BLaER1 treated with 17β-estradiol and CSF1 and Interleukin-3, amounts not matched to agents 10 nM and 100 nM (cell line): ENCODE measurements at regions not wholly inside any gene's neighbourhood (a gene's known extent, or its start where the extent isn't known, plus 50 kb on each side); places are given as distances from the start of the nearest gene placed in this dataset.

Experiments
- H3K27ac ChIP-seq, 11 experiments: shearing (Covaris generic); formaldehyde crosslinking; 2 replicates each; pipeline ENCODE4 v1.8.1; 2022
- H3K27me3 ChIP-seq, 11 experiments: shearing (Covaris generic); formaldehyde crosslinking; 2 replicates each; pipeline ENCODE4 v1.8.1; 2022
- H3K36me3 ChIP-seq, 11 experiments: shearing (Covaris generic); formaldehyde crosslinking; 2 replicates each; pipeline ENCODE4 v1.8.1; 2022
- H3K4me1 ChIP-seq, 10 experiments: shearing (Covaris generic); formaldehyde crosslinking; 2 replicates each; pipeline ENCODE4 v1.8.1; 2022
- H3K4me2 ChIP-seq, 11 experiments: shearing (Covaris generic); formaldehyde crosslinking; 2 replicates each; pipeline ENCODE4 v1.8.1; 2022
- H3K4me3 ChIP-seq, 10 experiments: shearing (Covaris generic); formaldehyde crosslinking; 2 replicates each; pipeline ENCODE4 v1.8.1; 2022
- H3K9ac ChIP-seq, 11 experiments: shearing (Covaris generic); formaldehyde crosslinking; 2 replicates each; pipeline ENCODE4 v1.8.1; 2022
- H3K9me3 ChIP-seq, 11 experiments: shearing (Covaris generic); formaldehyde crosslinking; replicated peaks in 1 of 11; 2 replicates each; pipeline ENCODE4 v1.8.1; 2022
- H4K20me1 ChIP-seq, 11 experiments: shearing (Covaris generic); formaldehyde crosslinking; 2 replicates each; pipeline ENCODE4 v1.8.1; 2022
- Cebpa-rat ChIP-seq, 11 experiments: shearing (Covaris generic); IDR thresholded peaks; 2 replicates each; pipeline ENCODE4 v1.8.1; 2022

- H3K9me3 ChIP-seq: peaks cover 9 to 17% (median 12%) of the 10 kb centered on the region in 11 experiments; a peak in 19 of 22 replicates
- no peaks in the 10 kb centered on the region for H3K4me1 ChIP-seq
- no peak overlapping the region for H3K9ac ChIP-seq
- no peak overlapping the region for H3K4me3 ChIP-seq
- no peaks in the 10 kb centered on the region for H3K27me3 ChIP-seq
- H3K4me2 ChIP-seq: no peak overlapping the region
- H3K36me3 ChIP-seq: no peaks in the 10 kb centered on the region
- H3K27ac ChIP-seq: no peak overlapping the region
- no peak for TF ChIP-seq Cebpa-rat (IDR thresholded peaks at IDR 0.05)
- H4K20me1 ChIP-seq: no peaks in the 10 kb centered on the region
These were observed 116.8 kb downstream of the BUD13 start for GRCh38 chr11:116656011-116656410.

- H3K27ac ChIP-seq: no peak overlapping the region
- H3K9me3 ChIP-seq: peaks cover 9 to 17% (median 12%) of the 10 kb centered on the region in 11 experiments; a peak in 19 of 22 replicates
- TF ChIP-seq Cebpa-rat (IDR thresholded peaks at IDR 0.05): no peak
- H3K4me3 ChIP-seq: no peak overlapping the region
- no peak overlapping the region for H3K9ac ChIP-seq
- H4K20me1 ChIP-seq: no peaks in the 10 kb centered on the region
- no peaks in the 10 kb centered on the region for H3K36me3 ChIP-seq
- H3K27me3 ChIP-seq: no peaks in the 10 kb centered on the region
- H3K4me2 ChIP-seq: no peak overlapping the region
- no peaks in the 10 kb centered on the region for H3K4me1 ChIP-seq
These were observed 118.3 kb downstream of the BUD13 start for GRCh38 chr11:116654526-116654925.

- Histone ChIP-seq H3K27ac (no peak overlapping the region), H3K36me3 (no peaks in the 10 kb centered on the region), H3K4me1 (no peaks in the 10 kb centered on the region), H3K4me2 (no peak overlapping the region), H4K20me1 (no peaks in the 10 kb centered on the region), H3K9me3 (peaks cover 9 to 17% (median 12%) of the 10 kb centered on the region in 11 experiments; a peak in 19 of 22 replicates), H3K9ac (no peak overlapping the region), H3K4me3 (no peak overlapping the region), H3K27me3 (no peaks in the 10 kb centered on the region)
- no peak for TF ChIP-seq Cebpa-rat (IDR thresholded peaks at IDR 0.05)
These were observed 119.6 kb downstream of the BUD13 start for GRCh38 chr11:116653206-116653605.

- Histone ChIP-seq H3K4me2 (no peak overlapping the region), H3K27me3 (no peaks in the 10 kb centered on the region), H3K9ac (no peak overlapping the region)
These were observed 121.0 kb downstream of the BUD13 start for GRCh38 chr11:116651737-116652237.

GRCh38 chr11:116651098-116651736 lies 121.6 kb downstream of the BUD13 start:
- H3K36me3 ChIP-seq: no peaks in the 10 kb centered on the region
- no peaks in the 10 kb centered on the region for H3K27me3 ChIP-seq
- H4K20me1 ChIP-seq: no peaks in the 10 kb centered on the region
- H3K27ac ChIP-seq: no peak overlapping the region
- H3K9ac ChIP-seq: no peak overlapping the region
- H3K4me2 ChIP-seq: no peak overlapping the region
- no peaks in the 10 kb centered on the region for H3K4me1 ChIP-seq
- TF ChIP-seq Cebpa-rat (IDR thresholded peaks at IDR 0.05): no peak
- H3K4me3 ChIP-seq: no peak overlapping the region
- H3K9me3 ChIP-seq: peaks cover 9 to 17% (median 12%) of the 10 kb centered on the region in 11 experiments; a peak in 19 of 22 replicates

More at GRCh38 chr11:116651737-116652237, 121.0 kb downstream of the BUD13 start:
- Histone ChIP-seq H3K36me3 (no peaks in the 10 kb centered on the region), H3K9me3 (peaks cover 9 to 17% (median 12%) of the 10 kb centered on the region in 11 experiments; a peak in 19 of 22 replicates), H3K4me3 (no peak overlapping the region), H3K27ac (no peak overlapping the region), H3K4me1 (no peaks in the 10 kb centered on the region), H4K20me1 (no peaks in the 10 kb centered on the region)
- no peak for TF ChIP-seq Cebpa-rat (IDR thresholded peaks at IDR 0.05)

GRCh38 chr11:116650052-116650451 lies 122.7 kb downstream of the BUD13 start:
- Histone ChIP-seq H3K36me3 (no peaks in the 10 kb centered on the region), H3K4me3 (no peak overlapping the region), H3K27ac (no peak overlapping the region)

GRCh38 chr11:116649268-116649667 lies 123.5 kb downstream of the BUD13 start:
- Histone ChIP-seq H3K4me1 (peaks cover 0 to 5% (median 0%) of the 10 kb centered on the region in 10 experiments; a peak in 1 of 20 replicates), H3K27me3 (no peaks in the 10 kb centered on the region), H3K9ac (no peak overlapping the region), H3K9me3 (peaks cover 0 to 3% (median 0%) of the 10 kb centered on the region in 11 experiments; a peak in 2 of 22 replicates), H4K20me1 (no peaks in the 10 kb centered on the region; a peak in 1 of 22 replicates), H3K36me3 (no peaks in the 10 kb centered on the region), H3K27ac (no peak overlapping the region), H3K4me2 (no peak overlapping the region), H3K4me3 (no peak overlapping the region)
- TF ChIP-seq Cebpa-rat (IDR thresholded peaks at IDR 0.05): no peak

More at GRCh38 chr11:116650052-116650451, 122.7 kb downstream of the BUD13 start:
- no peak for TF ChIP-seq Cebpa-rat (IDR thresholded peaks at IDR 0.05)
- no peaks in the 10 kb centered on the region for H3K27me3 ChIP-seq
- H3K9me3 ChIP-seq: peaks cover 3 to 11% (median 7%) of the 10 kb centered on the region in 11 experiments; a peak in 19 of 22 replicates
- no peak overlapping the region for H3K4me2 ChIP-seq
- no peak overlapping the region for H3K9ac ChIP-seq
- H4K20me1 ChIP-seq: no peaks in the 10 kb centered on the region; a peak in 1 of 22 replicates
- H3K4me1 ChIP-seq: peaks cover 0 to 4% (median 0%) of the 10 kb centered on the region in 10 experiments; a peak in 1 of 20 replicates

- H3K4me3 ChIP-seq: no peak overlapping the region
- H3K9ac ChIP-seq: no peak overlapping the region
- H3K27me3 ChIP-seq: no peaks in the 10 kb centered on the region
- no peaks in the 10 kb centered on the region for H3K36me3 ChIP-seq
- H3K4me2 ChIP-seq: no peak overlapping the region
- TF ChIP-seq Cebpa-rat (IDR thresholded peaks at IDR 0.05): no peak
- H3K9me3 ChIP-seq: no peaks in the 10 kb centered on the region
- H4K20me1 ChIP-seq: no peaks in the 10 kb centered on the region; a peak in 1 of 22 replicates
- peaks cover 0 to 5% (median 0%) of the 10 kb centered on the region in 10 experiments; a peak in 1 of 20 replicates for H3K4me1 ChIP-seq
- H3K27ac ChIP-seq: no peak overlapping the region
These were observed 124.3 kb downstream of the BUD13 start for GRCh38 chr11:116648247-116649174.
